ELF-1 (cell line): ENCODE measurements at regions not wholly inside any gene's neighbourhood (a gene's known extent, or its start where the extent isn't known, plus 50 kb on each side); places are given as distances from the start of the nearest gene placed in this dataset.

Experiments used
- DNase-seq: peaks from one replicate; pipeline ENCODE4 v3.0.0-alpha.2; 2016; ENCODE audit warnings: low read depth, low spot score

GRCh38 chr1:221104596-221104995 is 225.4 kb downstream of the HLX start:
- no peak for DNase-seq

GRCh38 chr1:221105578-221105977 is 226.3 kb downstream of the HLX start:
- no peak for DNase-seq

GRCh38 chr1:221106616-221107015 is 227.4 kb downstream of the HLX start:
- DNase-seq, result no peak

GRCh38 chr1:221109930-221110329 is 230.7 kb downstream of the HLX start:
- DNase-seq, result no peak

GRCh38 chr1:221117133-221117532 is 237.9 kb downstream of the HLX start:
- DNase-seq, result no peak

- DNase-seq, result no peak
These were observed 238.3 kb downstream of the HLX start for GRCh38 chr1:221117548-221117951.

- no peak for DNase-seq
These were observed 239.1 kb downstream of the HLX start for GRCh38 chr1:221118176-221118937.

- DNase-seq, result no peak
These were observed 239.7 kb downstream of the HLX start for GRCh38 chr1:221118938-221119320.

GRCh38 chr1:221122501-221122900 is 243.3 kb downstream of the HLX start:
- DNase-seq, result no peak

- DNase-seq, result no peak
These were observed 246.7 kb downstream of the HLX start for GRCh38 chr1:221125976-221126375.

GRCh38 chr1:221137666-221138065 is 258.4 kb downstream of the HLX start:
- DNase-seq, result peak; percentile 16

GRCh38 chr1:221138516-221138915 is 259.3 kb downstream of the HLX start:
- no peak for DNase-seq

GRCh38 chr1:221139991-221140390 is 260.7 kb downstream of the HLX start:
- DNase-seq, result no peak

GRCh38 chr1:221141096-221141495 is 261.9 kb downstream of the HLX start:
- DNase-seq, result no peak

GRCh38 chr1:221141606-221142285 is 262.5 kb downstream of the HLX start:
- DNase-seq, result peak; percentile 9

- no peak for DNase-seq
These were observed 269.4 kb downstream of the HLX start for GRCh38 chr1:221148660-221149059.

- no peak for DNase-seq
These were observed 269.9 kb downstream of the HLX start for GRCh38 chr1:221149111-221149510.

GRCh38 chr1:221149555-221150075 is 270.4 kb downstream of the HLX start:
- no peak for DNase-seq

GRCh38 chr1:221150996-221151395 is 271.8 kb downstream of the HLX start:
- no peak for DNase-seq

- no peak for DNase-seq
These were observed 275.7 kb downstream of the HLX start for GRCh38 chr1:221154932-221155331.

GRCh38 chr1:221157026-221157761 is 278.0 kb downstream of the HLX start:
- DNase-seq, result no peak

GRCh38 chr1:221159608-221160007 is 280.4 kb downstream of the HLX start:
- no peak for DNase-seq
